Stimulated activated naive B cell treated with anti-CD40 and anti-IgM and Interleukin-4, amounts not matched to agents 10 μg/mL and 1 μg/mL and 100 μg/mL, for 72 hours (primary cell): ENCODE measurements at regions not wholly inside any gene's neighbourhood (a gene's known extent, or its start where the extent isn't known, plus 50 kb on each side); places are given as distances from the start of the nearest gene placed in this dataset.
"Not testable (repeated sequence)": the region's sequence is repeated elsewhere in the genome, so short reads cannot be mapped to it uniquely, and the experiment has no call there.

Experiments
- ATAC-seq, 2 donors: fragments of 150-1000 bp; cut with Tn5 transposase; replicated peaks; 2 replicates each; pipeline ENCODE4 v1.10.0; 2021; ENCODE audit warnings: moderate library complexity in 1 of 2
- DNase-seq: peaks from one replicate; pipeline ENCODE4 v3.0.0; 2021
- H3K27ac Mint-ChIP-seq: one replicate; pipeline ENCODE4 v1.8.0; 2022; ENCODE audit warnings: mild to moderate bottlenecking, mixed read lengths
- H3K27me3 Mint-ChIP-seq, 2 donors: one replicate each; pipeline ENCODE4 v1.8.0; 2022; ENCODE audit warnings: mixed read lengths in 2 of 2
- H3K36me3 Mint-ChIP-seq, 2 donors: one replicate each; pipeline ENCODE4 v1.8.0; 2022; ENCODE audit warnings: mixed read lengths in 2 of 2, mild to moderate bottlenecking in 1 of 2
- H3K4me1 Mint-ChIP-seq, 2 donors: one replicate each; pipeline ENCODE4 v1.8.0; 2022; ENCODE audit warnings: mixed read lengths in 2 of 2, mild to moderate bottlenecking in 1 of 2
- H3K4me3 Mint-ChIP-seq, 2 donors: one replicate each; pipeline ENCODE4 v1.8.0; 2022; ENCODE audit warnings: mild to moderate bottlenecking in 2 of 2, mixed read lengths in 2 of 2, moderate library complexity in 1 of 2
- H3K9me3 Mint-ChIP-seq, 2 donors: one replicate each; pipeline ENCODE4 v1.8.0; 2022; ENCODE audit warnings: mixed read lengths in 2 of 2, mild to moderate bottlenecking in 1 of 2

GRCh38 chr1:4481451-4481850, 173.0 kb upstream of the AJAP1 start:
- H3K27me3 Mint-ChIP-seq, result peaks cover 0 to 8% of the 10 kb centered on the region in 2 donors
- ATAC-seq (no peak), DNase-seq (no peak)
- H3K9me3 Mint-ChIP-seq, result peaks cover 8 to 13% of the 10 kb centered on the region in 2 donors
- no peak overlapping the region for H3K4me3 Mint-ChIP-seq
- H3K4me1 Mint-ChIP-seq, result no peaks in the 10 kb centered on the region
- peaks cover 0 to 2% of the 10 kb centered on the region in 2 donors for H3K36me3 Mint-ChIP-seq
- no peak overlapping the region for H3K27ac Mint-ChIP-seq

- no peak for DNase-seq
Observed at GRCh38 chr1:4482526-4482925, 171.9 kb upstream of the AJAP1 start.

GRCh38 chr1:4483021-4483625, 171.3 kb upstream of the AJAP1 start:
- H3K36me3 Mint-ChIP-seq, result peaks cover 0 to 2% of the 10 kb centered on the region in 2 donors
- peaks cover 0 to 5% of the 10 kb centered on the region in 2 donors for H3K9me3 Mint-ChIP-seq
- DNase-seq, result no peak
- no peak for ATAC-seq
- no peak overlapping the region for H3K27ac Mint-ChIP-seq
- H3K4me3 Mint-ChIP-seq, result no peak overlapping the region
- peaks cover 9 to 21% of the 10 kb centered on the region in 2 donors for H3K27me3 Mint-ChIP-seq
- H3K4me1 Mint-ChIP-seq, result no peaks in the 10 kb centered on the region

More at GRCh38 chr1:4482526-4482925, 171.9 kb upstream of the AJAP1 start:
- no peak overlapping the region for H3K27ac Mint-ChIP-seq
- H3K36me3 Mint-ChIP-seq, result peaks cover 0 to 2% of the 10 kb centered on the region in 2 donors
- no peaks in the 10 kb centered on the region for H3K4me1 Mint-ChIP-seq
- H3K4me3 Mint-ChIP-seq, result no peak overlapping the region
- ATAC-seq, result no peak
- H3K27me3 Mint-ChIP-seq, result peaks cover 3 to 15% of the 10 kb centered on the region in 2 donors
- peaks cover 0 to 7% of the 10 kb centered on the region in 2 donors for H3K9me3 Mint-ChIP-seq

GRCh38 chr1:4485398-4485797, 169.0 kb upstream of the AJAP1 start:
- Mint-ChIP-seq H3K27me3 (peaks cover 15 to 16% of the 10 kb centered on the region in 2 donors), H3K9me3 (peaks cover 0 to 5% of the 10 kb centered on the region in 2 donors), H3K4me1 (peaks cover 0 to 7% of the 10 kb centered on the region in 2 donors), H3K4me3 (no peak overlapping the region), H3K36me3 (peaks cover 0 to 2% of the 10 kb centered on the region in 2 donors), H3K27ac (no peak overlapping the region)
- no peak for DNase-seq
- ATAC-seq, result no peak

GRCh38 chr1:4485878-4486277, 168.5 kb upstream of the AJAP1 start:
- peaks cover 17 to 18% of the 10 kb centered on the region in 2 donors for H3K27me3 Mint-ChIP-seq
- H3K36me3 Mint-ChIP-seq, result peaks cover 0 to 3% of the 10 kb centered on the region in 2 donors
- H3K4me1 Mint-ChIP-seq, result peaks cover 0 to 7% of the 10 kb centered on the region in 2 donors
- H3K9me3 Mint-ChIP-seq, result peaks cover under 1 to 7% of the 10 kb centered on the region in 2 donors
- H3K27ac Mint-ChIP-seq, result no peak overlapping the region
- DNase-seq (no peak), ATAC-seq (no peak)
- no peak overlapping the region for H3K4me3 Mint-ChIP-seq

GRCh38 chr1:4486408-4487120, 167.8 kb upstream of the AJAP1 start:
- no peak overlapping the region for H3K27ac Mint-ChIP-seq
- no peak for DNase-seq

GRCh38 chr1:4488018-4488417, 166.4 kb upstream of the AJAP1 start:
- ATAC-seq, result no peak
- H3K4me1 Mint-ChIP-seq, result peaks cover 0 to 7% of the 10 kb centered on the region in 2 donors
- no peak for DNase-seq
- H3K9me3 Mint-ChIP-seq, result peaks cover 5 to 11% of the 10 kb centered on the region in 2 donors
- peaks cover 0 to 4% of the 10 kb centered on the region in 2 donors for H3K36me3 Mint-ChIP-seq
- H3K4me3 Mint-ChIP-seq, result no peak overlapping the region
- H3K27me3 Mint-ChIP-seq, result peaks cover 27 to 30% of the 10 kb centered on the region in 2 donors
- no peak overlapping the region for H3K27ac Mint-ChIP-seq

More at GRCh38 chr1:4486408-4487120, 167.8 kb upstream of the AJAP1 start:
- H3K36me3 Mint-ChIP-seq, result peaks cover 0 to 6% of the 10 kb centered on the region in 2 donors
- no peak overlapping the region for H3K4me3 Mint-ChIP-seq
- no peak for ATAC-seq
- peaks cover 0 to 7% of the 10 kb centered on the region in 2 donors for H3K4me1 Mint-ChIP-seq
- peaks cover 5 to 11% of the 10 kb centered on the region in 2 donors for H3K9me3 Mint-ChIP-seq
- H3K27me3 Mint-ChIP-seq, result peaks cover 24 to 25% of the 10 kb centered on the region in 2 donors

- DNase-seq, result no peak
- Mint-ChIP-seq H3K27ac (no peak overlapping the region), H3K4me3 (no peak overlapping the region), H3K4me1 (peaks cover 0 to 7% of the 10 kb centered on the region in 2 donors), H3K36me3 (peaks cover 0 to 4% of the 10 kb centered on the region in 2 donors), H3K9me3 (peaks cover 5 to 11% of the 10 kb centered on the region in 2 donors), H3K27me3 (peaks cover 33 to 40% of the 10 kb centered on the region in 2 donors)
- ATAC-seq, result no peak
Observed at GRCh38 chr1:4489486-4489885, 164.9 kb upstream of the AJAP1 start.

GRCh38 chr1:4489992-4490391, 164.4 kb upstream of the AJAP1 start:
- not testable (repeated sequence) for H3K36me3 Mint-ChIP-seq, H3K4me1 Mint-ChIP-seq, DNase-seq, H3K27ac Mint-ChIP-seq, H3K4me3 Mint-ChIP-seq
- Mint-ChIP-seq H3K9me3 (peaks cover 5 to 11% of the 10 kb centered on the region in 2 donors), H3K27me3 (peaks cover 33 to 40% of the 10 kb centered on the region in 2 donors)
- ATAC-seq, result peak; percentile 57

GRCh38 chr1:4494027-4494426, 160.4 kb upstream of the AJAP1 start:
- Mint-ChIP-seq H3K36me3 (peaks cover 0 to 4% of the 10 kb centered on the region in 2 donors), H3K9me3 (peaks cover 5 to 7% of the 10 kb centered on the region in 2 donors), H3K4me3 (no peak overlapping the region), H3K27ac (no peak overlapping the region), H3K27me3 (peaks cover 18 to 24% of the 10 kb centered on the region in 2 donors), H3K4me1 (peaks cover 0 to 7% of the 10 kb centered on the region in 2 donors)
- DNase-seq, result no peak
- ATAC-seq, result no peak

- H3K27me3 Mint-ChIP-seq, result peaks cover 18 to 26% of the 10 kb centered on the region in 2 donors
- no peak overlapping the region for H3K27ac Mint-ChIP-seq
- no peak overlapping the region for H3K4me3 Mint-ChIP-seq
- H3K4me1 Mint-ChIP-seq, result peaks cover 0 to 2% of the 10 kb centered on the region in 2 donors
- peaks cover 5 to 7% of the 10 kb centered on the region in 2 donors for H3K9me3 Mint-ChIP-seq
- peaks cover 0 to 4% of the 10 kb centered on the region in 2 donors for H3K36me3 Mint-ChIP-seq
- ATAC-seq (no peak), DNase-seq (no peak)
Observed at GRCh38 chr1:4494558-4494957, 159.9 kb upstream of the AJAP1 start.

GRCh38 chr1:4495809-4496208, 158.6 kb upstream of the AJAP1 start:
- Mint-ChIP-seq H3K36me3 (peaks cover 0 to 4% of the 10 kb centered on the region in 2 donors), H3K27me3 (peaks cover 16 to 29% of the 10 kb centered on the region in 2 donors), H3K9me3 (peaks cover 5 to 6% of the 10 kb centered on the region in 2 donors), H3K4me3 (no peak overlapping the region), H3K27ac (no peak overlapping the region), H3K4me1 (no peaks in the 10 kb centered on the region)
- DNase-seq (no peak), ATAC-seq (no peak)

GRCh38 chr1:4500441-4500840, 154.0 kb upstream of the AJAP1 start:
- Mint-ChIP-seq H3K27ac (no peak overlapping the region), H3K27me3 (peaks cover 15 to 18% of the 10 kb centered on the region in 2 donors), H3K36me3 (no peaks in the 10 kb centered on the region), H3K4me1 (no peaks in the 10 kb centered on the region), H3K9me3 (no peaks in the 10 kb centered on the region), H3K4me3 (no peak overlapping the region)
- no peak for ATAC-seq
- no peak for DNase-seq

GRCh38 chr1:4506591-4506990, 147.8 kb upstream of the AJAP1 start:
- H3K36me3 Mint-ChIP-seq, result no peaks in the 10 kb centered on the region
- peaks cover 0 to 2% of the 10 kb centered on the region in 2 donors for H3K9me3 Mint-ChIP-seq
- H3K27me3 Mint-ChIP-seq, result peaks cover 31 to 41% of the 10 kb centered on the region in 2 donors
- H3K4me1 Mint-ChIP-seq, result peaks cover 0 to 3% of the 10 kb centered on the region in 2 donors
- ATAC-seq, result no peak
- DNase-seq, result no peak
- H3K4me3 Mint-ChIP-seq, result no peak overlapping the region
- H3K27ac Mint-ChIP-seq, result no peak overlapping the region
